H1 (cell line): ENCODE measurements at regions not wholly inside any gene's neighbourhood (a gene's known extent, or its start where the extent isn't known, plus 50 kb on each side); places are given as distances from the start of the nearest gene placed in this dataset.

Experiments used
- CTCF ChIA-PET: fragments of 300-600 bp; sonication (Branson Sonifier 250); formaldehyde crosslinking; loops from one replicate; lab custom pipeline; 2021; ENCODE audit not compliant: partially characterized antibody; lab: Charles Lee
- POLR2A ChIA-PET: fragments of 300-600 bp; sonication (Branson Sonifier 250); formaldehyde crosslinking; loops from one replicate; lab custom pipeline; 2021; ENCODE audit warnings: inconsistent platforms; ENCODE audit not compliant: partially characterized antibody; lab: Charles Lee
- DNase-seq, 2 experiments: peaks; one replicate each; pipeline versions ENCODE4 v3.0.0 to v3.0.0-alpha.2; 2010 to 2022; ENCODE audit warnings: low spot score in 2 of 2, low read depth in 1 of 2, mixed read lengths in 1 of 2
- FAIRE-seq: peaks from 2 replicates; lab custom pipeline; 2011; peaks lifted over from hg19 to GRCh38; lab: Jason Lieb, UNC
- H2AFZ ChIP-seq: 2 replicates; pipeline ENCODE4 v1.8.1; 2012; ENCODE audit warnings: low read length, inconsistent platforms
- H2AK5ac ChIP-seq: 2 replicates; pipeline ENCODE4 v1.6.1; 2013; ENCODE audit warnings: low read depth, low read length
- H2BK120ac ChIP-seq: replicated peaks from 2 replicates; pipeline ENCODE3; 2013; ENCODE audit warnings: low read depth, low read length, inconsistent platforms
- H2BK12ac ChIP-seq: 2 replicates; pipeline ENCODE4 v1.6.1; 2013; ENCODE audit warnings: low read depth, low read length
- H2BK15ac ChIP-seq: 2 replicates; pipeline ENCODE4 v1.6.1; 2013; ENCODE audit warnings: low read length
- H2BK20ac ChIP-seq: 2 replicates; pipeline ENCODE4 v1.6.1; 2013; ENCODE audit warnings: low read length
- H2BK5ac ChIP-seq: 2 replicates; pipeline ENCODE4 v1.6.1; 2013; ENCODE audit warnings: low read depth, low read length
- H3K14ac ChIP-seq: 2 replicates; pipeline ENCODE4 v1.6.1; 2013; ENCODE audit warnings: inconsistent platforms; ENCODE audit not compliant: insufficient read length
- H3K18ac ChIP-seq: 2 replicates; pipeline ENCODE4 v1.6.1; 2013; ENCODE audit warnings: low read length; ENCODE audit errors: extremely low read depth
- H3K23ac ChIP-seq: 2 replicates; pipeline ENCODE4 v1.6.1; 2013; ENCODE audit warnings: inconsistent platforms; ENCODE audit not compliant: insufficient read length
- H3K23me2 ChIP-seq: 2 replicates; pipeline ENCODE4 v1.6.1; 2013; ENCODE audit warnings: low read depth, low read length
- H3K27ac ChIP-seq: 2 replicates; pipeline ENCODE4 v1.6.1; 2011; ENCODE audit warnings: low read depth, low read length, inconsistent platforms
- H3K27me3 ChIP-seq, 4 experiments: replicated peaks in 1 of 4; 1 replicate in 1 of 4; 2 replicates in 3 of 4; pipeline versions ENCODE4 v1.6.1 to v1.8.1; 2011 to 2013; ENCODE audit warnings: low read length in 3 of 4, mild to moderate bottlenecking in 3 of 4, inconsistent platforms in 2 of 4, mixed read lengths in 2 of 4, moderate library complexity in 1 of 4; ENCODE audit not compliant: control insufficient read depth in 3 of 4, insufficient read depth in 3 of 4; ENCODE audit errors: extremely low read depth in 1 of 4
- H3K36me3 ChIP-seq, 4 experiments: 2 replicates each; pipeline versions ENCODE4 v1.6.1 to v1.8.1; 2011 to 2013; ENCODE audit warnings: mild to moderate bottlenecking in 4 of 4, low read length in 3 of 4, moderate library complexity in 2 of 4, control low read depth in 1 of 4, inconsistent platforms in 1 of 4; ENCODE audit not compliant: insufficient read depth in 4 of 4, control insufficient read depth in 2 of 4
- H3K4ac ChIP-seq: replicated peaks from 2 replicates; pipeline ENCODE3; 2013; ENCODE audit warnings: low read length, low read depth, mixed read lengths, inconsistent platforms; ENCODE audit not compliant: insufficient read length
- H3K4me1 ChIP-seq, 4 experiments: replicated peaks in 1 of 4; 1 replicate in 1 of 4; 2 replicates in 3 of 4; pipeline versions ENCODE4 v1.6.1 to v1.8.1; 2011 to 2013; ENCODE audit warnings: low read length in 3 of 4, inconsistent platforms in 2 of 4, mixed read lengths in 1 of 4; ENCODE audit not compliant: insufficient read depth in 4 of 4, control insufficient read depth in 3 of 4
- H3K4me2 ChIP-seq, 2 experiments: 2 replicates each; pipeline versions ENCODE4 v1.6.1 to v1.8.1; 2011 to 2013; ENCODE audit warnings: low read depth in 2 of 2, low read length in 2 of 2, control low read depth in 1 of 2, inconsistent platforms in 1 of 2, mild to moderate bottlenecking in 1 of 2; ENCODE audit not compliant: insufficient read depth in 1 of 2
- H3K4me3 ChIP-seq, 4 experiments: fragments of 200-600, 300-600 bp in 1 of 4; sonication (generic), shearing (Covaris generic), sonication (Bioruptor Twin) in 1 of 4; 2 replicates each; pipeline versions ENCODE4 v1.5.1 to v1.8.1; 2011 to 2016; ENCODE audit warnings: low read length in 4 of 4, low read depth in 3 of 4, control low read depth in 2 of 4, inconsistent platforms in 2 of 4, mild to moderate bottlenecking in 2 of 4, mixed read lengths in 1 of 4, moderate library complexity in 1 of 4; ENCODE audit not compliant: insufficient read depth in 2 of 4; ENCODE audit errors: extremely low read depth in 1 of 4
- H3K56ac ChIP-seq: replicated peaks from 2 replicates; pipeline ENCODE3; 2013; ENCODE audit warnings: low read depth, mild to moderate bottlenecking, mixed read lengths, low read length, inconsistent platforms; ENCODE audit not compliant: insufficient read length
- H3K79me1 ChIP-seq: 2 replicates; pipeline ENCODE4 v1.6.1; 2013; ENCODE audit warnings: low read depth, low read length, control low read depth
- H3K79me2 ChIP-seq, 2 experiments: 2 replicates each; pipeline versions ENCODE4 v1.6.1 to v1.8.1; 2012 to 2013; ENCODE audit warnings: low read length in 2 of 2, mild to moderate bottlenecking in 2 of 2, inconsistent platforms in 1 of 2; ENCODE audit not compliant: insufficient read depth in 2 of 2, control insufficient read depth in 1 of 2
- H3K9ac ChIP-seq, 4 experiments: replicated peaks in 1 of 4; 1 replicate in 1 of 4; 2 replicates in 3 of 4; pipeline versions ENCODE4 v1.6.1 to v1.8.1; 2011 to 2013; ENCODE audit warnings: low read depth in 3 of 4, low read length in 3 of 4, control low read depth in 2 of 4, mild to moderate bottlenecking in 2 of 4, moderate library complexity in 2 of 4, inconsistent platforms in 1 of 4; ENCODE audit errors: extremely low read depth in 1 of 4
- H3K9me3 ChIP-seq, 2 experiments: 2 replicates each; pipeline versions ENCODE4 v1.6.1 to v1.8.1; 2012 to 2013; ENCODE audit warnings: mild to moderate bottlenecking in 2 of 2, moderate library complexity in 2 of 2, control low read depth in 1 of 2, inconsistent platforms in 1 of 2, low read depth in 1 of 2, low read length in 1 of 2, mixed read lengths in 1 of 2; ENCODE audit not compliant: insufficient read depth in 2 of 2
- H4K20me1 ChIP-seq, 2 experiments: replicated peaks in 1 of 2; 2 replicates each; pipeline versions ENCODE3 to v1.8.1; 2011 to 2013; ENCODE audit warnings: inconsistent platforms in 2 of 2, low read length in 2 of 2, mild to moderate bottlenecking in 1 of 2; ENCODE audit not compliant: insufficient read depth in 2 of 2, control insufficient read depth in 1 of 2
- H4K5ac ChIP-seq: 2 replicates; pipeline ENCODE4 v1.6.1; 2013; ENCODE audit warnings: low read length, low read depth, mixed read lengths, inconsistent platforms; ENCODE audit not compliant: insufficient read length
- H4K8ac ChIP-seq: 2 replicates; pipeline ENCODE4 v1.8.0; 2013; ENCODE audit warnings: mild to moderate bottlenecking, moderate library complexity, low read length, inconsistent platforms; ENCODE audit not compliant: insufficient read depth; ENCODE audit errors: extremely low read depth
- H4K91ac ChIP-seq: replicated peaks from 2 replicates; pipeline ENCODE3; 2013; ENCODE audit warnings: low read length, mixed read lengths, inconsistent platforms; ENCODE audit not compliant: insufficient read length
- CHD2 ChIP-seq: IDR thresholded peaks from 2 replicates; pipeline ENCODE4 v1.6.1; 2012; ENCODE audit warnings: low read length, improper control_type of control experiment
- E2F6 ChIP-seq: IDR thresholded peaks from 2 replicates; pipeline ENCODE4 v1.6.1; 2012; ENCODE audit warnings: inconsistent platforms
- MAX ChIP-seq: IDR thresholded peaks from 2 replicates; pipeline ENCODE4 v1.6.1; 2012; ENCODE audit warnings: inconsistent platforms
- RAD21 ChIP-seq, 2 experiments: IDR thresholded peaks in 1 of 2; conservative IDR thresholded peaks in 1 of 2; 2 replicates each; pipeline ENCODE4 v1.6.1; 2011; ENCODE audit warnings: low read depth in 2 of 2, low read length in 2 of 2, improper control_type of control experiment in 1 of 2, inconsistent platforms in 1 of 2, mild to moderate bottlenecking in 1 of 2, moderate library complexity in 1 of 2
- YY1 ChIP-seq: IDR thresholded peaks from 2 replicates; pipeline ENCODE4 v1.6.1; 2011; ENCODE audit warnings: low read depth, mild to moderate bottlenecking, low read length
- WGBS, 2 experiments: shearing (Covaris generic) in 1 of 2; methylation state at CpG; one replicate each; pipeline versions ENCODE4 v1.1.6 to v1.1.7; 2013 to 2015; ENCODE audit warnings: low lambda C conversion rate in 2 of 2, mixed read lengths in 2 of 2, inconsistent platforms in 1 of 2, low coverage in 1 of 2, missing lambda C conversion rate in 1 of 2; ENCODE audit not compliant: insufficient replicate concordance in 2 of 2, insufficient coverage in 1 of 2, insufficient read length in 1 of 2; ENCODE audit errors: extremely low coverage in 1 of 2, missing lambda C conversion rate in 1 of 2; 5-methylcytosine and 5-hydroxymethylcytosine counted together

DNA sequence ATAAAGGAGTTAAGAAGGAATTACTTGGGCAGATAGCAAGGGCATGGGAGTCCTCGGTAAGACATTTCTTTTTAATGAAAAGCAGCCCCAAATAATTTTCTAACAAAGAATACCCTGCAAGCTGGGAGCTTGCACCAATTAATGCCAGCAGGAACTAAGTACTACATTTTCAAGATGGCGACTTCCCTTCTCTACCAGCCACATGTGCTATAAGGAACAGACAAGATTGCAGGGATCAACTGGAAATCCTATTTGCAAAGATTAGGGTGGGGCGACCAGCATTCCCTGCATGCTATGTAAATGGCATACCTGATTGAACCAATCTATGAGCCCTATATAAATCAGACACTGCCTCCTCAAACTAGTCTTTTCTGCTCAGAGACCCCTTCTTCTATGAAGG, 827.5 kb downstream of the ADCYAP1 start:
- FAIRE-seq = no peak

More for the DNA sequence above, 827.5 kb downstream of the ADCYAP1 start:
- H3K4me3 ChIP-seq = no peak overlapping the region
- no peak overlapping the region for H3K9ac ChIP-seq
- TF ChIP-seq RAD21 (IDR thresholded peaks at IDR 0.05 in 1 of 2, conservative IDR thresholded peaks at IDR 0.05 in 1 of 2; ENCODE audit: low read depth in 2 of 2, low read length in 2 of 2) (no peak), E2F6 (0 out of 2 replicates have a peak, but pooled peaks have one; percentile 46), YY1 (peak; percentile 59), CHD2 (no peak), MAX (peak; percentile 58)
- no peaks in the 10 kb centered on the region for H3K9me3 ChIP-seq
- H3K36me3 ChIP-seq = no peaks in the 10 kb centered on the region
- no peak overlapping the region for H3K56ac ChIP-seq
- no peak overlapping the region for H2BK15ac ChIP-seq
- no peak overlapping the region for H2BK20ac ChIP-seq
- H4K8ac ChIP-seq = no peak overlapping the region
- H2BK5ac ChIP-seq = no peak overlapping the region
- whole genome bisulfite sequencing, 2 experiments = 94% methylated on average over 3 of the region's 3 CpGs; no CpG with 5 or more reads in 1 of the 2 experiments
- ChIA-PET CTCF (no interaction called here), POLR2A (no interaction called here)
- no peak overlapping the region for H3K18ac ChIP-seq
- no peak overlapping the region for H2AK5ac ChIP-seq
- no peak for DNase-seq
- H3K27ac ChIP-seq = no peak overlapping the region
- H3K23ac ChIP-seq = no peak overlapping the region
- peak overlapping the region; percentile 65 for H2AFZ ChIP-seq
- no peak overlapping the region for H4K5ac ChIP-seq
- no peak overlapping the region for H3K14ac ChIP-seq
- H3K79me2 ChIP-seq = no peaks in the 10 kb centered on the region
- no peaks in the 10 kb centered on the region for H3K27me3 ChIP-seq
- H3K4me1 ChIP-seq = no peaks in the 10 kb centered on the region
- H3K4me2 ChIP-seq = no peak overlapping the region
- no peaks in the 10 kb centered on the region for H4K20me1 ChIP-seq
- no peaks in the 10 kb centered on the region for H3K23me2 ChIP-seq
- no peak overlapping the region for H3K4ac ChIP-seq
- no peaks in the 10 kb centered on the region for H3K79me1 ChIP-seq
- no peak overlapping the region for H2BK120ac ChIP-seq
- H2BK12ac ChIP-seq = no peak overlapping the region
- H4K91ac ChIP-seq = no peak overlapping the region
